Germinal center (tissue), 1 donor: ENCODE measurements at regions not wholly inside any gene's neighbourhood (a gene's known extent, or its start where the extent isn't known, plus 50 kb on each side); places are given as distances from the start of the nearest gene placed in this dataset.

Experiments used
- DNase-seq: peaks from one replicate; pipeline ENCODE4 v3.0.0; 2012; ENCODE audit warnings: mixed read lengths, low spot score

GRCh38 chr11:30155428-30155827 lies 75.4 kb upstream of the FSHB start:
- DNase-seq: no peak

- DNase-seq: no peak
Measured at GRCh38 chr11:30159546-30159945, 71.3 kb upstream of the FSHB start.

GRCh38 chr11:30165652-30166051 lies 65.2 kb upstream of the FSHB start:
- DNase-seq: no peak

- DNase-seq: no peak
Measured at GRCh38 chr11:30171661-30172060, 59.2 kb upstream of the FSHB start.

DNA sequence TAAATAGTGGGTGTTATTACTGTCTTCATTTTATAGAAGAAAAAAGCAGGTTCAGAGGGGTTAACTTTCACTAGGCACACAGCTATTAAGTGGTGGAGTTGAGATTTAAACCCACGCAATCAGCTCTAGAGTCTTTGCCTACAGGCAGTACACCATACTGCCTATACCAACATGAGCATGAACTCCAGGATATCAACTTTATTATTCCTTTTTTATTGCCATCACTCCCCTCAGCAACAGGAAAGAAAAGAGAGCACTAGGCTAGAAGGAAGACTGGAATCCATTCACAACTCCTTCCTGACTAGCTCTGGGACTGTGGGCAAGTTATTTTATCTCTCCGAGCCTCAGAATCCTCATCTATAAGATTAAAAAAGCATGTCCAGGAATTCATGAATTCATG lies 58.7 kb upstream of the FSHB start:
- DNase-seq: no peak

DNA sequence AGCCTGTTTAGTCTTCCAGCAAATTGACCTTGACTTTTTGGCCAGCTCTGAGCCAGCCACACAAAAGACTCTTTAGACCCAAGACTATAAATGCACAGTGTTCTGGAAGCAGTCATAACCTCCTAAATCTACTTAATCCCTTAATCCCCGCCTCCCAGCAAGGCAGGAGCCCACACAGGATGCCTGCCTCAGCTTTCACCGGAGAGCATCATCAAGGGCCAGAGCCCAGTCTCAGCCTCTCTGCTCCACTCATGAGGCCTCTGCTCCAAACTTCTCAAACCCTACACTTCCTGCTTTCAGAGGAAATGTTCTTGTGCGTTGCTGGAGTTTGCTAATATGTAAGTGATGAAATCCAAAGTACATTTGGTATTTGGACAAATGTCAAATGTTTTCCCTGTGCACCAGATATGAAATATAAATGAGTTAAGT lies 57.9 kb upstream of the FSHB start:
- no peak for DNase-seq

DNA sequence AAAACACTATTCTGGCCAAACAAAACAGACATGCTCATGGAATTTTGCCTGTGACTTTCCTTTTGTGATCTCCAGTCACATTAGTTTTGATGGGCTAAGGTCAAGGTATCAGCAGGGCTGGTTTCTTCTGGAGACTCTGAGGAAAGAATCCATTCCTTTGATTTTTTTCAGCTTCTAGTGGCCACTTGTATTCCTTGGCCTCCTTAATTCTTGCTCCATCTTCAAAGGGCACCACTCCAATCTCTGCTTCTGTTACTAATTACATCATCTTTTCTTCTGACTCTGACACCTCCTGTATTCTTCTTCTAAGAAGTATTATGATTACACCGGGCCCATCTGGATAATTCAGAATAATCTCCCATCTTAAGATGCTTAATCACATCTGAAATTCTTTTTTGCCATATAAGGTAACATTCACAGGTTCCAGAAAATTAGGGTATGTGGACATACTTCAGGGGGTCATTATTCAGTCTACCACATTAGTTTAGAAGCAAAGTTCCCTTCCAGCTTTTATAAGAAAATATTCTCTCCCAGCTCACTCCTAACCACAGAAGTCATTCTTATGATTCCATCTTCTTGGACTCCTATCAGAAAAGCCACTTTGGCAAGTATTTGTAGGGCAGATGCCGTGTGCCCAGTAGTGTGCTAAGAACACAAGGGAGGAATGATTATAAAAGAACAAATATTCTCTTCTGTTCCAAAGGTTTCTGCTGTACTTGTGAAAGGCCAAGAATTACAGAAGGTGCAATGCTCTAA lies 56.4 kb upstream of the FSHB start:
- DNase-seq: no peak
